Spleen (tissue), 11 donors: ENCODE measurements at regions not wholly inside any gene's neighbourhood (a gene's known extent, or its start where the extent isn't known, plus 50 kb on each side); places are given as distances from the start of the nearest gene placed in this dataset.

Experiments
- DNase-seq: peaks from one replicate; pipeline ENCODE4 v3.0.0-alpha.2; 2020
- H3K27ac ChIP-seq, 8 donors: fragments of 200-600 bp; sonication (generic) in 7 of 8; 1 replicate in 4 of 8; 2 replicates in 4 of 8; pipeline versions ENCODE4 v1.5.0 to v1.8.0; 2016 to 2021; ENCODE audit warnings: inconsistent platforms in 4 of 8, mild to moderate bottlenecking in 4 of 8, moderate library complexity in 1 of 8
- H3K27me3 ChIP-seq, 7 donors: fragments of 200-600 bp; sonication (generic) in 6 of 7; replicated peaks in 1 of 7; 1 replicate in 4 of 7; 2 replicates in 3 of 7; pipeline versions ENCODE4 v1.5.0 to v1.8.0; 2016 to 2021; ENCODE audit warnings: inconsistent platforms in 3 of 7, mild to moderate bottlenecking in 1 of 7
- H3K36me3 ChIP-seq, 6 donors: fragments of 200-600 bp; sonication (generic) in 5 of 6; 1 replicate in 4 of 6; 2 replicates in 2 of 6; pipeline versions ENCODE4 v1.5.0 to v1.8.0; 2016 to 2021; ENCODE audit warnings: inconsistent platforms in 2 of 6
- H3K4me1 ChIP-seq, 6 donors: fragments of 200-600 bp; sonication (generic) in 5 of 6; 1 replicate in 3 of 6; 2 replicates in 3 of 6; pipeline versions ENCODE4 v1.5.0 to v1.8.0; 2016 to 2021; ENCODE audit warnings: inconsistent platforms in 3 of 6
- H3K4me3 ChIP-seq, 8 donors: fragments of 200-600 bp; sonication (generic) in 7 of 8; 1 replicate in 4 of 8; 2 replicates in 4 of 8; pipeline versions ENCODE4 v1.5.0 to v1.8.0; 2016 to 2021; ENCODE audit warnings: inconsistent platforms in 4 of 8, mild to moderate bottlenecking in 4 of 8, moderate library complexity in 2 of 8
- H3K9me3 ChIP-seq, 8 donors: fragments of 200-600 bp; sonication (generic) in 7 of 8; 1 replicate in 4 of 8; 2 replicates in 4 of 8; pipeline versions ENCODE4 v1.5.0 to v1.8.0; 2016 to 2021; ENCODE audit warnings: inconsistent platforms in 4 of 8
- POLR2A ChIP-seq, 3 donors: fragments of 450-650 bp; IDR thresholded peaks; one replicate each; pipeline ENCODE4 v1.5.1; 2017; ENCODE audit warnings: antibody characterized with exemption in 3 of 3, mild to moderate bottlenecking in 1 of 3
- POLR2AphosphoS5 ChIP-seq, 3 donors: sonication (generic); formaldehyde crosslinking; IDR thresholded peaks; one replicate each; pipeline ENCODE4 v1.5.1; 2017; ENCODE audit warnings: antibody characterized with exemption in 3 of 3
- WGBS, 5 donors: extraction: QIAGEN DNeasy Blood & Tissue Kit in 3 of 5; methylation state at CpG; one replicate each; pipeline versions ENCODE4 v1.1.5 to v1.1.7; 2013 to 2018; 5-methylcytosine and 5-hydroxymethylcytosine counted together
- intact Hi-C: fragments of 100-400 bp; cut with DNase I; formaldehyde crosslinking; loops from one replicate; pipeline ENCODE4 v1.15.0; 2023; ENCODE audit warnings: low total_unique reads
- TF ChIP-seq, protein P1 (sequence below), 11 experiments: fragments of 200-600 bp in 7 of 11; fragments of 450-650 bp in 4 of 11; sonication (generic) in 4 of 11; IDR thresholded peaks in 8 of 11; conservative IDR thresholded peaks in 3 of 11; 1 replicate in 7 of 11; 2 replicates in 4 of 11; pipeline versions ENCODE4 v1.4.0 to v1.8.0; 2016 to 2021; ENCODE audit warnings: antibody characterized with exemption in 11 of 11, inconsistent platforms in 4 of 11, mild to moderate bottlenecking in 1 of 11
- donor health status: healthy with polysubstance abuse.
- donor health status: DM: no; HTN: no; CAD: no; lungs with moderate emphysema.
- donor health status: DM: no; HTN: no; CAD: no.
- donor health status: Bipolar disorder and iron deficiency.
- donor health status: healthy.
- donor health status: DM: no; HTN: no; CAD: no.
- donor health status: DM: yes; HTN: yes; CAD: no.

DNA sequence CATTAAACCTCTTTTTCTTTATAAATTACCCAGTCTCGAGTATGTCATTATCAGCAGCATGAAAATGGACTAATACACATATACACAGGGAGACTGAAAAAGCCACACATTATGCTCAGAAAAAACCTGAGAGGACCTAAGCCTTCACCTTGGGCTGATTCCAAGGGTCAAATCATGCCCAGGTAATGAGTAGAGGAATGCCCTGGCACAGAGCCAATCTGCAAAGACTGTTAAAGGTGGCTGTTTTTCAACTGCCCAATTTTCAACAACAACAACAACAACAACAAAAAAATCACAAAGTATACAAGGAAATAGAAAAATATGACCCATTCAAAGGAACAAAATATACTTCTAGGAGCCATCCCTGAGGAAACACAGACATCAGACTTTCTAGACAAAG is 220.2 kb upstream of the TBX20 start:
- WGBS, 5 donors = 78 to 91% (median 79%) methylated on average over 1 of the region's 1 CpG

DNA sequence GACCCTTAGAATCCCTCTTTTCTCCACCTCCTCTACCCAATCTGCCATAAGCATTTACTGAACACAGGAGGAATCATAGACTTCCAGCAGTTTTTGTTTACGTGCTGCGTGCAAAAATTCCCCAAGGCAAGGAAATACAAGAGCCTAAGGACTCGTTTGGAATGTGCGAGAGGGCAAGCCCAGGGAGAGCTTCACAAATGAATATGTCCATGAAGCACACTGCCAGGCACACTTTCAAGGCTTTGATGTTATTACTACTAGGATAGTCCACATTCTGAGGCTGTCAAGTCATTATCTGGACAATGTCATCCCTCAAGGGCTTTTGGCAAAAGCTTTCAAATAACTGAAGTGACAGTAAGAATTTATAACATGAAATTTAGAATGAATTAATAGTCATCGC is 214.7 kb upstream of the TBX20 start:
- no peaks in the 10 kb centered on the region for H3K4me1 ChIP-seq
- peaks cover 0 to 22% (median 0%) of the 10 kb centered on the region in 7 donors for H3K27me3 ChIP-seq
- no peak for TF ChIP-seq POLR2A (IDR thresholded peaks at IDR 0.05)
- TF ChIP-seq POLR2AphosphoS5 (IDR thresholded peaks at IDR 0.05) = no peak
- TF ChIP-seq, protein P1, sequence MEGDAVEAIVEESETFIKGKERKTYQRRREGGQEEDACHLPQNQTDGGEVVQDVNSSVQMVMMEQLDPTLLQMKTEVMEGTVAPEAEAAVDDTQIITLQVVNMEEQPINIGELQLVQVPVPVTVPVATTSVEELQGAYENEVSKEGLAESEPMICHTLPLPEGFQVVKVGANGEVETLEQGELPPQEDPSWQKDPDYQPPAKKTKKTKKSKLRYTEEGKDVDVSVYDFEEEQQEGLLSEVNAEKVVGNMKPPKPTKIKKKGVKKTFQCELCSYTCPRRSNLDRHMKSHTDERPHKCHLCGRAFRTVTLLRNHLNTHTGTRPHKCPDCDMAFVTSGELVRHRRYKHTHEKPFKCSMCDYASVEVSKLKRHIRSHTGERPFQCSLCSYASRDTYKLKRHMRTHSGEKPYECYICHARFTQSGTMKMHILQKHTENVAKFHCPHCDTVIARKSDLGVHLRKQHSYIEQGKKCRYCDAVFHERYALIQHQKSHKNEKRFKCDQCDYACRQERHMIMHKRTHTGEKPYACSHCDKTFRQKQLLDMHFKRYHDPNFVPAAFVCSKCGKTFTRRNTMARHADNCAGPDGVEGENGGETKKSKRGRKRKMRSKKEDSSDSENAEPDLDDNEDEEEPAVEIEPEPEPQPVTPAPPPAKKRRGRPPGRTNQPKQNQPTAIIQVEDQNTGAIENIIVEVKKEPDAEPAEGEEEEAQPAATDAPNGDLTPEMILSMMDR (IDR thresholded peaks at IDR 0.05 in 8 of 11, conservative IDR thresholded peaks at IDR 0.05 in 3 of 11) = no peak
- peaks cover 0 to 3% (median 0%) of the 10 kb centered on the region in 8 donors for H3K9me3 ChIP-seq
- H3K36me3 ChIP-seq = no peaks in the 10 kb centered on the region
- no peak overlapping the region for H3K4me3 ChIP-seq
- 66 to 73% (median 68%) methylated on average over 5 of the region's 5 CpGs for WGBS, 5 donors
- no peak overlapping the region for H3K27ac ChIP-seq
- no peak for DNase-seq
- intact Hi-C loops = no loop called here

More for the DNA sequence above, 220.2 kb upstream of the TBX20 start:
- Histone ChIP-seq H3K27me3 (peaks cover 0 to 19% (median 0%) of the 10 kb centered on the region in 7 donors), H3K4me1 (no peaks in the 10 kb centered on the region), H3K4me3 (no peak overlapping the region), H3K9me3 (peaks cover 0 to 31% (median 27%) of the 10 kb centered on the region in 8 donors), H3K36me3 (no peaks in the 10 kb centered on the region), H3K27ac (no peak overlapping the region)
- no peak for DNase-seq
- TF ChIP-seq POLR2A (IDR thresholded peaks at IDR 0.05) (no peak), POLR2AphosphoS5 (IDR thresholded peaks at IDR 0.05) (no peak)
- TF ChIP-seq, protein P1 (IDR thresholded peaks at IDR 0.05 in 8 of 11, conservative IDR thresholded peaks at IDR 0.05 in 3 of 11) = no peak
- intact Hi-C loops = no loop called here

DNA sequence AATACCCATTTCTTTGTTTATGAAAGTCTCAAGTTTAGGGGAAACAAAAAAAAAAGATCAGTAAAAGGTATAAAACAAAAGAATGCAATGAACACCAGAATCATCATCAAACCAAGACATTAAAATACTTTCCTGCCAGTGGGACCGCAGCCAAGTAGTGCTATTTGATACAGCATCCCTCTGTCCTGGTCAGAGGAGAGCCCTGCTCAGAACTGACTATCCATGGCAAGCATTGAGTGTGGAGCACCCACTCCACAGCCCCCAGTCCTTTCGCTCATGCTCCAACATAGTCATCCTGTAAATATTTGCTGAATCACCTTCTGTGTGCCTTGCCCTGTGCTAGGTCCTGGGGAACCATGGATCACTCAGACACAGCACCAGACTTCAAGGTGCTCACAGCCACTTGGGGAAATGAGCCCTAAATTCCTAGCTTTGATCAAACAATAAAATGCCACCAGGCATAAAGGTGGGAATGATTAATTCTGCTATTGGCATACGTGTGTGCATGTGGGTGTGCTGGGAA is 213.6 kb upstream of the TBX20 start:
- Histone ChIP-seq H3K27me3 (peaks cover 0 to 17% (median 0%) of the 10 kb centered on the region in 7 donors), H3K27ac (no peak overlapping the region), H3K4me1 (no peaks in the 10 kb centered on the region), H3K36me3 (no peaks in the 10 kb centered on the region), H3K4me3 (no peak overlapping the region), H3K9me3 (peaks cover 0 to 10% (median 5%) of the 10 kb centered on the region in 8 donors)
- DNase-seq = no peak
- whole genome bisulfite sequencing, 5 donors = 68 to 81% (median 76%) methylated on average over 3 of the region's 3 CpGs
- TF ChIP-seq, protein P1 (IDR thresholded peaks at IDR 0.05 in 8 of 11, conservative IDR thresholded peaks at IDR 0.05 in 3 of 11) = no peak
- intact Hi-C loops = no loop called here

DNA sequence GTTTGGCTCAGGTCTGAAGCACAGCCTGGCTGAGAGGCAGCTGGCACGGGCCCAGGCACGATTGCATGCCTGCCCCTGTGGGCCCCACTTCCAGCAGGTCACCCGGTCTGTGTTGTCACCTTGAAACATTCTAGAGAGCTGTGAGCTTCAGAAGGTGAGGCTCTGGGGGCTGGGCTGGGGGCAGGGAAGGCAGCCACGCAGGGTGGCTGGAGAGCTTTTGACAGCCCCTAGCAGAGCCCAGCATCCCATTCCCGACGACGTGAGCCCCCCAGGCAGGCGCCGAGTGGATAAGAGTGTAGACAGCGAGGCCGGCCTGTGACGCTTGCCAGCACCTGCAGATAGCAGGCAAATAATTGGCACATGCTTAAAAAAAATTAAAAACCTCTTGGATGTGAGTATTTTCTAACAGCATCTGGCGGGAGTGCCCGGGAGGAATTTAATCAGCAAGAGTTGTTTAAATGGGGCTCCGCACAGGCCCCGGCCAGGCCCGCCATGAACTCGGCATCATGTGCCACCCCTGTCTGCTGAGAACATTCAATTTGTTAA is 212.0 kb upstream of the TBX20 start:
- peaks cover 0 to 17% (median 0%) of the 10 kb centered on the region in 7 donors for H3K27me3 ChIP-seq
- no peaks in the 10 kb centered on the region for H3K4me1 ChIP-seq
- no peak for DNase-seq
- no peaks in the 10 kb centered on the region for H3K36me3 ChIP-seq
- no peak for TF ChIP-seq POLR2AphosphoS5 (IDR thresholded peaks at IDR 0.05)
- no peak for TF ChIP-seq POLR2A (IDR thresholded peaks at IDR 0.05)
- TF ChIP-seq, protein P1 (IDR thresholded peaks at IDR 0.05 in 8 of 11, conservative IDR thresholded peaks at IDR 0.05 in 3 of 11) = no peak
- intact Hi-C loops = no loop called here
- 50 to 82% (median 73%) methylated on average over 18 of the region's 18 CpGs for WGBS, 5 donors
- H3K27ac ChIP-seq = no peak overlapping the region
- H3K9me3 ChIP-seq = peaks cover 0 to 10% (median 5%) of the 10 kb centered on the region in 8 donors
- no peak overlapping the region for H3K4me3 ChIP-seq
